DMS 273 (cell line): ENCODE measurements at regions not wholly inside any gene's neighbourhood (a gene's known extent, or its start where the extent isn't known, plus 50 kb on each side); places are given as distances from the start of the nearest gene placed in this dataset.
A peak's percentile ranks its signal among the peaks of the same experiment; 100 is the strongest.

ENCODE experiments used
- DNase-seq: peaks from one replicate; lab custom pipeline; 2025; ENCODE audit not compliant: unreplicated experiment; lab: John Stamatoyannopoulos, UW

- DNase-seq: no peak
Measured at GRCh38 chr17:79374807-79375206, 236.0 kb downstream of the RBFOX3 start.

GRCh38 chr17:79374087-79374689 is 236.7 kb downstream of the RBFOX3 start:
- no peak for DNase-seq

- DNase-seq: no peak
Measured at GRCh38 chr17:79372470-79373238, 238.2 kb downstream of the RBFOX3 start.

GRCh38 chr17:79371984-79372383 is 238.9 kb downstream of the RBFOX3 start:
- no peak for DNase-seq

- DNase-seq: no peak
Measured at GRCh38 chr17:79370594-79370993, 240.3 kb downstream of the RBFOX3 start.

GRCh38 chr17:79370126-79370525 is 240.7 kb downstream of the RBFOX3 start:
- DNase-seq: no peak

GRCh38 chr17:79369532-79369931 is 241.3 kb downstream of the RBFOX3 start:
- no peak for DNase-seq

GRCh38 chr17:79369001-79369400 is 241.8 kb downstream of the RBFOX3 start:
- no peak for DNase-seq

GRCh38 chr17:79368521-79368920 is 242.3 kb downstream of the RBFOX3 start:
- DNase-seq: no peak

- DNase-seq: no peak
Measured at GRCh38 chr17:79366988-79367571, 243.8 kb downstream of the RBFOX3 start.

- peak; percentile 27 for DNase-seq
Measured at GRCh38 chr17:79365836-79366770, 244.7 kb downstream of the RBFOX3 start.

- DNase-seq: no peak
Measured at GRCh38 chr17:79365351-79365750, 245.5 kb downstream of the RBFOX3 start.

- no peak for DNase-seq
Measured at GRCh38 chr17:79364315-79365094, 246.3 kb downstream of the RBFOX3 start.

- DNase-seq: no peak
Measured at GRCh38 chr17:79363552-79364275, 247.1 kb downstream of the RBFOX3 start.

GRCh38 chr17:79362772-79363305 is 248.0 kb downstream of the RBFOX3 start:
- no peak for DNase-seq

GRCh38 chr17:79361873-79362771 is 248.7 kb downstream of the RBFOX3 start:
- DNase-seq: no peak

- no peak for DNase-seq
Measured at GRCh38 chr17:79361221-79361734, 249.6 kb downstream of the RBFOX3 start.

GRCh38 chr17:79360196-79360595 is 250.7 kb downstream of the RBFOX3 start:
- DNase-seq: no peak
